H4 (cell line): ENCODE measurements at regions not wholly inside any gene's neighbourhood (a gene's known extent, or its start where the extent isn't known, plus 50 kb on each side); places are given as distances from the start of the nearest gene placed in this dataset.
A peak's percentile ranks its signal among the peaks of the same experiment; 100 is the strongest.

Experiments used
- DNase-seq: peaks from one replicate; pipeline ENCODE4 v3.0.0-alpha.2; 2015; ENCODE audit warnings: low spot score

GRCh38 chr7:46989247-46989646 lies 592.7 kb downstream of the TNS3 start:
- no peak for DNase-seq

GRCh38 chr7:46982928-46983327 lies 599.0 kb downstream of the TNS3 start:
- DNase-seq, result no peak

- DNase-seq, result no peak
Measured at GRCh38 chr7:46979439-46979838, 602.5 kb downstream of the TNS3 start.

- DNase-seq, result no peak
Measured at GRCh38 chr7:46975493-46975892, 606.4 kb downstream of the TNS3 start.

- peak; percentile 88 for DNase-seq
Measured at GRCh38 chr7:46972205-46972604, 609.7 kb downstream of the TNS3 start.

- DNase-seq, result no peak
Measured at GRCh38 chr7:46970476-46970875, 611.4 kb downstream of the TNS3 start.

GRCh38 chr7:46970131-46970430 lies 611.8 kb downstream of the TNS3 start:
- no peak for DNase-seq

- peak; percentile 36 for DNase-seq
Measured at GRCh38 chr7:46969303-46970130, 612.4 kb downstream of the TNS3 start.

GRCh38 chr7:46968003-46968402 lies 613.9 kb downstream of the TNS3 start:
- no peak for DNase-seq

GRCh38 chr7:46963719-46964118 lies 618.2 kb downstream of the TNS3 start:
- DNase-seq, result no peak

GRCh38 chr7:46960970-46961369 lies 620.9 kb downstream of the TNS3 start:
- DNase-seq, result no peak

- no peak for DNase-seq
Measured at GRCh38 chr7:46957195-46957594, 624.7 kb downstream of the TNS3 start.

- no peak for DNase-seq
Measured at GRCh38 chr7:46955531-46955930, 626.4 kb downstream of the TNS3 start.

GRCh38 chr7:46954181-46954580 lies 627.7 kb downstream of the TNS3 start:
- no peak for DNase-seq

- DNase-seq, result no peak
Measured at GRCh38 chr7:46953008-46953407, 628.9 kb downstream of the TNS3 start.

GRCh38 chr7:46949270-46949931 lies 632.5 kb downstream of the TNS3 start:
- no peak for DNase-seq

- DNase-seq, result no peak
Measured at GRCh38 chr7:46948716-46949115, 633.2 kb downstream of the TNS3 start.

- no peak for DNase-seq
Measured at GRCh38 chr7:46945328-46945727, 636.6 kb downstream of the TNS3 start.

- no peak for DNase-seq
Measured at GRCh38 chr7:46943996-46944395, 637.9 kb downstream of the TNS3 start.

GRCh38 chr7:46942574-46942973 lies 639.3 kb downstream of the TNS3 start:
- no peak for DNase-seq

GRCh38 chr7:46940178-46940577 lies 641.7 kb downstream of the TNS3 start:
- DNase-seq, result no peak

- DNase-seq, result no peak
Measured at GRCh38 chr7:46939558-46939957, 642.4 kb downstream of the TNS3 start.

GRCh38 chr7:46939089-46939488 lies 642.8 kb downstream of the TNS3 start:
- no peak for DNase-seq

GRCh38 chr7:46937826-46938225 lies 644.1 kb downstream of the TNS3 start:
- no peak for DNase-seq
